Calu3 (cell line): ENCODE measurements at regions not wholly inside any gene's neighbourhood (a gene's known extent, or its start where the extent isn't known, plus 50 kb on each side); places are given as distances from the start of the nearest gene placed in this dataset.

Experiments used
- BruUV-seq: library from RNA; stranded (reverse); fragments of 400-500 nt; replicated peaks from 2 replicates; lab custom pipeline; 2021; lab: Mats Ljungman, UMichigan
- CTCF ChIA-PET: fragments of 300-600 bp; sonication (Branson Sonifier 250); formaldehyde crosslinking; loops from one replicate; lab custom pipeline; 2022; ENCODE audit warnings: antibody characterized with exemption; lab: Charles Lee
- DNase-seq: peaks from one replicate; pipeline ENCODE4 v3.0.0; 2022
- H3K27ac Mint-ChIP-seq: one replicate; pipeline ENCODE4 v1.8.0; 2022; ENCODE audit warnings: mixed read lengths; ENCODE audit not compliant: unreplicated experiment
- H3K27me3 Mint-ChIP-seq: one replicate; pipeline ENCODE4 v1.8.0; 2022; ENCODE audit warnings: mixed read lengths; ENCODE audit not compliant: unreplicated experiment
- H3K36me3 Mint-ChIP-seq: one replicate; pipeline ENCODE4 v1.8.0; 2022; ENCODE audit warnings: mild to moderate bottlenecking, moderate library complexity, mixed read lengths; ENCODE audit not compliant: insufficient read depth, unreplicated experiment
- H3K4me1 Mint-ChIP-seq: one replicate; pipeline ENCODE4 v1.8.0; 2022; ENCODE audit warnings: mild to moderate bottlenecking, low read depth, mixed read lengths; ENCODE audit not compliant: unreplicated experiment
- H3K4me3 Mint-ChIP-seq: one replicate; pipeline ENCODE4 v1.8.0; 2022; ENCODE audit warnings: mild to moderate bottlenecking, low read depth, moderate library complexity, mixed read lengths; ENCODE audit not compliant: unreplicated experiment
- H3K9me3 Mint-ChIP-seq: one replicate; pipeline ENCODE4 v1.8.0; 2022; ENCODE audit warnings: low read depth, mixed read lengths; ENCODE audit not compliant: unreplicated experiment
- CTCF ChIP-seq: fragments of 200-600 bp; IDR thresholded peaks from one replicate; pipeline ENCODE4 v1.8.0; 2022; ENCODE audit warnings: antibody characterized with exemption; ENCODE audit not compliant: unreplicated experiment
- intact Hi-C: fragments of 100-400 bp; cut with micrococcal nuclease; formaldehyde crosslinking; loops from one replicate; pipeline ENCODE4 v1.10.0; 2022; ENCODE audit not compliant: unreplicated experiment

- H3K27ac Mint-ChIP-seq = no peak overlapping the region
- CTCF ChIA-PET = no interaction called here
- DNase-seq = no peak
- intact Hi-C loops = no loop called here
- H3K36me3 Mint-ChIP-seq = no peaks in the 10 kb centered on the region
- no peaks in the 10 kb centered on the region for H3K27me3 Mint-ChIP-seq
- TF ChIP-seq CTCF = no peak
- no peak overlapping the region for H3K4me3 Mint-ChIP-seq
- BruUV-seq = no TSS peak
- peaks cover 7% of the 10 kb centered on the region for H3K9me3 Mint-ChIP-seq
- H3K4me1 Mint-ChIP-seq = no peaks in the 10 kb centered on the region
Measured at GRCh38 chr9:24045150-24045549, 219.1 kb upstream of the ELAVL2 start.

GRCh38 chr9:24044576-24044975 lies 218.5 kb upstream of the ELAVL2 start:
- no peak for DNase-seq
- no peak for TF ChIP-seq CTCF
- no peaks in the 10 kb centered on the region for H3K27me3 Mint-ChIP-seq
- intact Hi-C loops = no loop called here
- no peak overlapping the region for H3K27ac Mint-ChIP-seq
- no TSS peak for BruUV-seq
- no peak overlapping the region for H3K4me3 Mint-ChIP-seq
- peaks cover 4% of the 10 kb centered on the region for H3K9me3 Mint-ChIP-seq
- H3K36me3 Mint-ChIP-seq = no peaks in the 10 kb centered on the region
- CTCF ChIA-PET = no interaction called here
- H3K4me1 Mint-ChIP-seq = no peaks in the 10 kb centered on the region

- Mint-ChIP-seq H3K36me3 (no peaks in the 10 kb centered on the region), H3K27ac (no peak overlapping the region), H3K9me3 (no peaks in the 10 kb centered on the region), H3K4me3 (no peak overlapping the region), H3K4me1 (no peaks in the 10 kb centered on the region), H3K27me3 (no peaks in the 10 kb centered on the region)
- intact Hi-C loops = no loop called here
- DNase-seq = no peak
- no peak for TF ChIP-seq CTCF
- CTCF ChIA-PET = no interaction called here
- no TSS peak for BruUV-seq
Measured at GRCh38 chr9:24041160-24041690, 215.2 kb upstream of the ELAVL2 start.

GRCh38 chr9:24036459-24036858 lies 210.4 kb upstream of the ELAVL2 start:
- Mint-ChIP-seq H3K27ac (no peak overlapping the region), H3K27me3 (no peaks in the 10 kb centered on the region), H3K4me1 (no peaks in the 10 kb centered on the region), H3K36me3 (no peaks in the 10 kb centered on the region), H3K9me3 (peaks cover 5% of the 10 kb centered on the region), H3K4me3 (no peak overlapping the region)
- BruUV-seq = no TSS peak
- CTCF ChIA-PET = no interaction called here
- DNase-seq = no peak
- intact Hi-C loops = no loop called here
- TF ChIP-seq CTCF = no peak
